Lower leg skin (tissue), 3 donors: ENCODE measurements at regions not wholly inside any gene's neighbourhood (a gene's known extent, or its start where the extent isn't known, plus 50 kb on each side); places are given as distances from the start of the nearest gene placed in this dataset.

Source experiments
- CTCF ChIP-seq, 3 donors: fragments of 450-650 bp; IDR thresholded peaks; one replicate each; pipeline ENCODE4 v1.5.1; 2016; ENCODE audit warnings: antibody characterized with exemption in 3 of 3, mild to moderate bottlenecking in 3 of 3, moderate library complexity in 2 of 3
- POLR2A ChIP-seq, 2 donors: fragments of 450-650 bp; IDR thresholded peaks; one replicate each; pipeline ENCODE4 v1.6.1; 2016 to 2017; ENCODE audit warnings: antibody characterized with exemption in 2 of 2, mild to moderate bottlenecking in 1 of 2, moderate library complexity in 1 of 2

GRCh38 chr5:133675376-133676154, 63.2 kb upstream of the FSTL4 start:
- TF ChIP-seq CTCF (IDR thresholded peaks at IDR 0.05) (no peak), POLR2A (IDR thresholded peaks at IDR 0.05) (no peak)
